ENCODE measurements at regions not wholly inside any gene's neighbourhood (a gene's known extent, or its start where the extent isn't known, plus 50 kb on each side); places are given as distances from the start of the nearest gene placed in this dataset.

- no peak for TF ChIP-seq CTCF (IDR thresholded peaks at IDR 0.05)
- TF ChIP-seq POLR2A (IDR thresholded peaks at IDR 0.05): no peak
Observed at GRCh38 chr20:11271920-11272594, 598.3 kb upstream of the JAG1 start.
